Nephron progenitor cell (in vitro differentiated cells): ENCODE measurements at regions not wholly inside any gene's neighbourhood (a gene's known extent, or its start where the extent isn't known, plus 50 kb on each side); places are given as distances from the start of the nearest gene placed in this dataset.

ENCODE experiments used
- DNase-seq: peaks from one replicate; pipeline ENCODE4 v3.0.0; 2021
- H3K27ac Mint-ChIP-seq: 2 replicates; pipeline ENCODE4 v1.8.0; 2021; ENCODE audit warnings: mild to moderate bottlenecking, moderate library complexity, mixed read lengths
- H3K27me3 Mint-ChIP-seq: 2 replicates; pipeline ENCODE4 v1.8.0; 2021; ENCODE audit warnings: mild to moderate bottlenecking, low read depth, mixed read lengths; ENCODE audit not compliant: poor library complexity
- H3K36me3 Mint-ChIP-seq: 2 replicates; pipeline ENCODE4 v1.8.0; 2021; ENCODE audit warnings: low read depth, mixed read lengths
- H3K4me1 Mint-ChIP-seq: 2 replicates; pipeline ENCODE4 v1.8.0; 2021; ENCODE audit warnings: mixed read lengths
- H3K4me3 Mint-ChIP-seq: 2 replicates; pipeline ENCODE4 v1.8.0; 2021; ENCODE audit warnings: mild to moderate bottlenecking, moderate library complexity, mixed read lengths
- H3K9me3 Mint-ChIP-seq: 2 replicates; pipeline ENCODE4 v1.8.0; 2021; ENCODE audit warnings: mild to moderate bottlenecking, moderate library complexity, mixed read lengths
- CTCF ChIP-seq: fragments of 200-600 bp; sonication (generic); IDR thresholded peaks from 2 replicates; pipeline ENCODE4 v1.5.0; 2021; ENCODE audit warnings: antibody characterized with exemption

- no peak for DNase-seq
- no peak for TF ChIP-seq CTCF
- Mint-ChIP-seq H3K4me3 (no peak overlapping the region), H3K36me3 (no peaks in the 10 kb centered on the region), H3K27ac (no peak overlapping the region), H3K27me3 (peaks cover 2% of the 10 kb centered on the region), H3K9me3 (no peaks in the 10 kb centered on the region), H3K4me1 (peaks cover 23% of the 10 kb centered on the region)
Observed at GRCh38 chr1:78831731-78832360, 174.7 kb downstream of the ADGRL4 start.

- no peak for DNase-seq
- TF ChIP-seq CTCF = no peak
- Mint-ChIP-seq H3K9me3 (no peaks in the 10 kb centered on the region), H3K27me3 (peaks cover 2% of the 10 kb centered on the region), H3K4me3 (no peak overlapping the region), H3K27ac (peak overlapping the region; percentile 30), H3K36me3 (no peaks in the 10 kb centered on the region), H3K4me1 (peaks cover 19% of the 10 kb centered on the region)
Observed at GRCh38 chr1:78833491-78833890, 173.0 kb downstream of the ADGRL4 start.

GRCh38 chr1:78834201-78834741 lies 172.3 kb downstream of the ADGRL4 start:
- no peak overlapping the region for H3K27ac Mint-ChIP-seq
- H3K36me3 Mint-ChIP-seq = no peaks in the 10 kb centered on the region
- H3K4me1 Mint-ChIP-seq = peaks cover 18% of the 10 kb centered on the region
- H3K4me3 Mint-ChIP-seq = no peak overlapping the region
- DNase-seq = no peak
- H3K27me3 Mint-ChIP-seq = peaks cover 2% of the 10 kb centered on the region
- no peak for TF ChIP-seq CTCF
- H3K9me3 Mint-ChIP-seq = no peaks in the 10 kb centered on the region

- peaks cover 26% of the 10 kb centered on the region for H3K4me1 Mint-ChIP-seq
Observed at GRCh38 chr1:78836726-78837125, 169.8 kb downstream of the ADGRL4 start.

GRCh38 chr1:78839704-78840277 lies 166.7 kb downstream of the ADGRL4 start:
- H3K4me1 Mint-ChIP-seq = peaks cover 16% of the 10 kb centered on the region

More at GRCh38 chr1:78836726-78837125, 169.8 kb downstream of the ADGRL4 start:
- Mint-ChIP-seq H3K27ac (no peak overlapping the region), H3K27me3 (peaks cover 2% of the 10 kb centered on the region), H3K9me3 (no peaks in the 10 kb centered on the region), H3K4me3 (no peak overlapping the region), H3K36me3 (no peaks in the 10 kb centered on the region)
- no peak for DNase-seq
- TF ChIP-seq CTCF = no peak

More at GRCh38 chr1:78839704-78840277, 166.7 kb downstream of the ADGRL4 start:
- DNase-seq = peak; percentile 48
- peaks cover 2% of the 10 kb centered on the region for H3K27me3 Mint-ChIP-seq
- no peak overlapping the region for H3K27ac Mint-ChIP-seq
- TF ChIP-seq CTCF = peak; percentile 78
- H3K36me3 Mint-ChIP-seq = no peaks in the 10 kb centered on the region
- H3K9me3 Mint-ChIP-seq = peaks cover 1% of the 10 kb centered on the region
- H3K4me3 Mint-ChIP-seq = no peak overlapping the region
